Limb (tissue), 2 donors: ENCODE measurements at regions not wholly inside any gene's neighbourhood (a gene's known extent, or its start where the extent isn't known, plus 50 kb on each side); places are given as distances from the start of the nearest gene placed in this dataset.
"Not testable (repeated sequence)": the region's sequence is repeated elsewhere in the genome, so short reads cannot be mapped to it uniquely, and the experiment has no call there.

Experiments used
- DNase-seq, 2 donors: peaks; one replicate each; pipeline ENCODE4 v3.0.0-alpha.2; 2016; ENCODE audit errors: extremely low spot score in 2 of 2

GRCh38 chr3:14252321-14253021, 73.9 kb downstream of the LSM3 start:
- DNase-seq: no peak

GRCh38 chr3:14253022-14253706, 74.5 kb downstream of the LSM3 start:
- no peak for DNase-seq

GRCh38 chr3:14253707-14254382, 75.2 kb downstream of the LSM3 start:
- no peak for DNase-seq

DNA sequence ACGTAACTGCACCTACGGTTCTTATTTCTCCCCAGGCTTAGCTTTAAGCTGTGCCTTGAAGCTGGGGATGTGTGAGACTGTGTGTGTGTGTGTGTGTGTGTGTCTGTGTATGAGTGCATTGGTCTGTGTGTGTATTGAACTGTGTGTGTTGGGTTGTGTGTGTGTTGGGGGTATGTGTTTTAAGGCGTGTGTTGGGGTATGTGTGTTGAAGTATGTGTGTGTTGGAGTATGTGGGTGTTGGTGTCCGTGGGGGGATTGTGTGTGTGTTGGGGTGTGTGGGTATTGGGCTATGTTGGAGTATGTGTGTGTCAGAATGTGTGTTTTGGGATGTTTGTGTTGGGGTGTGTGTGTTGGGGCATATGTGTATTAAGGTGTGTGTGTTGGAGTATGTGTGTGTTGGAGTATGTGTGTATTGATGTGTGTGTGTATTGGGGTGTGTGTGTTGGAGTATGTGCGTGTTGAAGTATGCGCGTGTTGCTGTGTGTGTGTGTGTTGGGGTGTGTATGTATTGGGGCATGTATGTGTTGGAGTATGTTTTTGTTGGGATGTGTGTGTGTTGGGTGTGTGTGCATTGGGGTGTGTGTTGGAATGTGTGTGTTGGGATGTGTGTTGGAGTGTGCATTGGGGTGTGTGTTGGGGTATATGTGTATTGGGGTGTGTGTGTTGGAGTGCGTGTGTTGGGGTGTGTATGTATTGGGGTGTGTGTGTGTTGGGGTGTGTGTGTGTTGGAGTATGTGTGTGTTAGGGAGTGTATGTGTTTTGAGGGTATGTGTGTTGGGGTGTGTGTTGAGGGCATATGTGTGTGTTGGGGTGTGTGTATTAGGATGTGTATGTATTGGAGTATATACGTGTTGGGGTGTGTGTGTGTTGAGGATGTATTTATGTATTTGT, 76.4 kb downstream of the LSM3 start:
- no peak for DNase-seq

- DNase-seq: no peak
These were observed 77.4 kb downstream of the LSM3 start for GRCh38 chr3:14256046-14256445.

GRCh38 chr3:14256561-14257342, 78.1 kb downstream of the LSM3 start:
- no peak for DNase-seq

GRCh38 chr3:14258906-14259904, 80.6 kb downstream of the LSM3 start:
- no peak for DNase-seq

DNA sequence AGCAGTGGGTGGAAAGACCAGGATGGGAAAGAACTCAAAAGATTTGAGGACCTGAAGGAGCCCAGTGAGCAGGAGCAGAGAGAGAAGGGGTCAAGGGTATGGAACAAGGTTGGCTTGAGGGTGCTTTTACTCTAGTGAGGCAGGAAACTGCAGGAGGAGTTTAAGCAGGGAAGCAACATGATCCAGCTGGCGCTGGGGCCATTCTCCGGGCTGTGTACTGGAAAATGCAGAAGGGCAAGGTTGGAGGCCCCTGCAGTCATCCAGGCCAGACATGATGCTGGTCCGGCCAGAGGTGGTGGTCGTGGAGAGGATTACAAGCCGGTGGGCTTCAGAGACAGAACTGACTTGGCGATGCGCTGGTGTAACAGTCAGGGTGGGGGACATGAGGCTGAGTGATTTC, 81.8 kb downstream of the LSM3 start:
- no peak for DNase-seq

- peak; percentile 66 to 87 for DNase-seq
These were observed 82.6 kb downstream of the LSM3 start for GRCh38 chr3:14261229-14261628.

DNA sequence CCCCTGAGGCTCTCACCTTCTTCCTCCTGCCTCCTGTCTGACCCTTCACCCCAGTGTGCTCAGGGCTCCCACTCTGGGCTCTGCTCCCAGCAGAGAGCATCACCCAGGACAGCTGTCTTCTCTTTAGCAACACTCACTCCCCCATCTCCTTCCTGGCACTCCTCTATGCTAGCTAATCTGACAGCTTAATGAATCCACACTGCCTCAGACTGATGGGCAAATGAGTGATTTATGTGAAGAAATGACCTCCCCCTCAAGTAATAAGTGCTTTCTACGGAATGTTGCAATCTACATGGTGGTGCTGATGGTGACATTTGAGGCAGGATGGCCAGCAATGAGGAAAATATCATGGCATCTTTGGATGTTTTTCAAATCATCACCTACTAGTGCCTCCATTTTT, 83.6 kb downstream of the LSM3 start:
- DNase-seq: no peak

- DNase-seq: no peak
These were observed 84.2 kb downstream of the LSM3 start for GRCh38 chr3:14262867-14263266.

- no peak for DNase-seq
These were observed 84.8 kb downstream of the LSM3 start for GRCh38 chr3:14263317-14264005.

DNA sequence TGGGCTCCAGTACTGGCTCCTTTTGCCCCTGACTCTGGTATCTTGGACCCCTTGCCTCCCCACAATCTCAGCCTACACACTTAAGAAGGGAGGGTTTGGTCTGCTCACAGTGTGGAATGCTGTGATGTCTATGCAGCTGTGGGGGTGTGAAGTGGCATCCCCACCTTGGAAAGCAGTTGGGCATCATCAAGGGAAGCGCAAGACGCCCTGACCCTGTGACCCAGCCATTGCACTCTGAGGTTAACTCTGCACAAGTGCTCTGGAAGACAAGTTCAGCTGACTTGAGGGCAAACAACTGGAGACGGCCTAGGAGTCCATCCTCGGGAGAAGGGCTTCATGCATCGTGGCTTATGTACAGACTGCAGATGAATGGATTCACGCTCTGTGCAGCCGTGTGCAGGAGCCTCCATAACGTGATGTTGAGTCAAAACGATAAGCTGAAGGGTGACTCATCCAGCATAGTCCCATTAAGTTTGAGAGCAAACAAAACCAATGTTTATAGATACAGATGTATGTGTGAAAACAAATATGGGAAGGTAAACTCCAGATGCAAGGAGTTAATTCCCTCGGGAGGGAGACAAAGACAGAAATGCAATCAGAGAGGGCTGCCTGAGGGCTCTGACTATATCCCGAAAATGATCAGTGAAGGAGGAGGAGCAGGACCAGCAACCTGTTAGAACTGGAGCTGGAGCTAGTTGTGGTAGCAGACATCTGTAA, 86.8 kb downstream of the LSM3 start:
- no peak for DNase-seq

- no peak for DNase-seq
These were observed 87.7 kb downstream of the LSM3 start for GRCh38 chr3:14266361-14266760.

GRCh38 chr3:14267976-14268375, 89.4 kb downstream of the LSM3 start:
- no peak for DNase-seq

- DNase-seq: no peak
These were observed 90.3 kb downstream of the LSM3 start for GRCh38 chr3:14268897-14269296.

DNA sequence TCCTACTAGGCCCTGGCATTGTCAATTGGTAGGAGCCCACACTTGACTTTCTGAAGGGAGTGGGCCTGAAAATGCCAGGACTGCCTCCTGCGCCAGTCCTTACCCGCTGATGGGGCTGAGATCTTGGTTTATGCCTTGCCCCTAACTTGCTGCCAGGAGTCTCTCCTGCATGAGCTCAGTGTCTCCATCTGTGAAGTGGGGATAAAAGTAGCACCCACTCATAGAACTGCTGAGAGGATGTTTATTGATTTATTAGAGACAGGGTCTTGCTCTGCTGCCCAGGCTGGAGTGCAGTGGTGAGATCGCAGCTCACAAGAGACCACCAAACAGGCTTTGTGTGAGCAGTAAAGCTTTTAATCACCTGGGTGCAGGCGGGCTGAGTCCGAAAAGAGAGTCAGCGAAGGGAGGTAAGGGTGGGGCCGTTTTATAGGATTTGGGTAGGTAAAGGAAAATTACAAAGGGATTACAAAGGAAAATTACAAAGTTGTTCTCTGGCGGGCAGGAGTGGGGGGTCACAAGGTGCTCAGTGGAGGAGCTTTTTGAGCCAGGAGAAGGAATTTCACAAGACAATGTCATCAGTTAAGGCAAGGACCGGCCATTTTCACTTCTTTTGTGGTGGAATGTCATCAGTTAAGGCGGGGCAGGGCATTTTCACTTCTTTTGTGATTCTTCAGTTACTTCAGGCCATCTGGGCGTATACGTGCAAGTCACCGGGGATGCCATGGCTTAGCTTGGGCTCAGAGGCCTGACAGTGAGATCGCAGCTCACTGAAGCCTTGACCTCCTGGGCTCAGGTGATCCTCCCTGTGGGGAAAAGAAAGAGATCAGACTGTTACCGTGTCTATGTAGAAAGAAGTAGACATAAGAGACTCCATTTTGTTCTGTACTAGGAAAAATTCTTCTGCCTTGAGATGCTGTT, 93.7 kb downstream of the LSM3 start:
- not testable (repeated sequence) for DNase-seq
